GM21367 (cell line): ENCODE measurements at regions not wholly inside any gene's neighbourhood (a gene's known extent, or its start where the extent isn't known, plus 50 kb on each side); places are given as distances from the start of the nearest gene placed in this dataset.

ENCODE experiments used
- ATAC-seq: cut with Tn5 transposase; IDR thresholded peaks from one replicate; pipeline ENCODE4 v1.9.1; 2021; ENCODE audit not compliant: unreplicated experiment

- ATAC-seq: no peak
These were observed 511.7 kb downstream of the TMTC2 start for GRCh38 chr12:83198291-83199015.

GRCh38 chr12:83197483-83197914 lies 510.8 kb downstream of the TMTC2 start:
- ATAC-seq: no peak

GRCh38 chr12:83196694-83197350 lies 510.1 kb downstream of the TMTC2 start:
- no peak for ATAC-seq

- ATAC-seq: no peak
These were observed 504.1 kb downstream of the TMTC2 start for GRCh38 chr12:83190631-83191390.

GRCh38 chr12:83186419-83186818 lies 499.7 kb downstream of the TMTC2 start:
- no peak for ATAC-seq

GRCh38 chr12:83185241-83185640 lies 498.5 kb downstream of the TMTC2 start:
- no peak for ATAC-seq
